Cerebellar cortex (tissue), 1 donor: ENCODE measurements at regions not wholly inside any gene's neighbourhood (a gene's known extent, or its start where the extent isn't known, plus 50 kb on each side); places are given as distances from the start of the nearest gene placed in this dataset.
"Not testable (repeated sequence)": the region's sequence is repeated elsewhere in the genome, so short reads cannot be mapped to it uniquely, and the experiment has no call there.

Experiments
- DNase-seq: peaks from one replicate; pipeline ENCODE4 v3.0.0-alpha.2; 2015; ENCODE audit warnings: low spot score

- no peak for DNase-seq
Measured at GRCh38 chr2:65913813-65914212, 481.4 kb upstream of the SPRED2 start.

DNA sequence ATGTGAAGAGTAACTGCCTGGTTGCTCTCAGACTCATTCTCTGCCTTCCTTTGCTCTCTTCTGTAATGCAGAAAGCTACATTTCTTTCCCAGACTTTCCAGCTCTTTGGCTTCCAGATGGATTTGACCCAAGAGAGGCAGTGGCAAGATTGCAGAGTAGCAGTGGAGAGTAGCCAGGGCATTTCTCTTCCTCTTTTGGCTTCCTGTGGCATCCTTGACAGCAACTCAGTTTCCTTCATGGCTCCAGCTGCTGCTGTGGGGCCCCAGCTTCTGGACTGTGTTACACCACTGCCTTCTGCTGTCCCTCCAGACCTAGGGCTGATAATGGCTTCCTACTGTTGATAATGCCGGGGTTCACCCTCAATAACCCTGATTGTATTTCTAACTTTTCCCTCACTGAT is 469.4 kb upstream of the SPRED2 start:
- DNase-seq = no peak

DNA sequence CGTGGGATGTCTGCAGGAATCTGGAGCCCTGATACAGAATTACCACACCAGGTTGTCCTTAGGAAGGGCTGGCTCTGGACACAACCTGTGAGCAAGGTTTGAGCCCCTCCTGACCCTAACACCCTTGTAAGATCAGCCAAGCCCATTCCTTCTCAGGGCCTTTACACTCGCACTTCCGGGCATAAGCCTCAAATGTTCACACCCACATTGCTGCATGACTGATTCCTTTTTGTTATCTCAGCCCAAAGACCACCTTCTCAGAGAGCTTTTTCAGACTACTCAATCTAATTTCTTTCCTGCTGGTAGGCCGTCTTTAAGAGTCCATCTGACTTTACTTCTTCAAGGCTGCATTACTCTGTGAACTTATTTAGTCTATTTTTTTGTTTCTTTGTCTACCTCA is 464.0 kb upstream of the SPRED2 start:
- no peak for DNase-seq

- DNase-seq = not testable (repeated sequence)
Measured at GRCh38 chr2:65890131-65890530, 457.7 kb upstream of the SPRED2 start.

GRCh38 chr2:65885266-65885665 is 452.9 kb upstream of the SPRED2 start:
- no peak for DNase-seq

GRCh38 chr2:65881592-65881991 is 449.2 kb upstream of the SPRED2 start:
- no peak for DNase-seq

DNA sequence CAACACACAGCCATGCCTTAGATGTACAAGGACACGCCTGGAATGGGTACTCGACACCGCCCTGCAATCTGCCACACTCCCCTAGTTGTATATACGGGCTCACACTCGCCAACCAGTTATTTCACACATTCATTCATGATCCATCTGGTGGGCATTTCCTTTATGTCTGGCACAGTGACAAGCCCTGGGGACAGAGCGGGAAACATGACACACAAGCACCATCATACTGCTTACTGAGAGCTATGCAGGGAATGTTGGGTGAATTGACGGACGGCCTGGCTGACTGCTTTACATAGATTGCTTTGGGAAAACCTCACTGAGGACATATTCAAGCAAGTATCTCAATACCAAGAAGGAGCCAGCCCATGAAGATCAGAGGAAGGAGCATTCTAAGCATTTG is 448.0 kb upstream of the SPRED2 start:
- no peak for DNase-seq

- no peak for DNase-seq
Measured at GRCh38 chr2:65878011-65878340, 445.6 kb upstream of the SPRED2 start.

GRCh38 chr2:65877331-65878010 is 445.1 kb upstream of the SPRED2 start:
- no peak for DNase-seq

GRCh38 chr2:65876114-65876513 is 443.7 kb upstream of the SPRED2 start:
- DNase-seq = no peak

- DNase-seq = no peak
Measured at GRCh38 chr2:65870826-65871225, 438.4 kb upstream of the SPRED2 start.

DNA sequence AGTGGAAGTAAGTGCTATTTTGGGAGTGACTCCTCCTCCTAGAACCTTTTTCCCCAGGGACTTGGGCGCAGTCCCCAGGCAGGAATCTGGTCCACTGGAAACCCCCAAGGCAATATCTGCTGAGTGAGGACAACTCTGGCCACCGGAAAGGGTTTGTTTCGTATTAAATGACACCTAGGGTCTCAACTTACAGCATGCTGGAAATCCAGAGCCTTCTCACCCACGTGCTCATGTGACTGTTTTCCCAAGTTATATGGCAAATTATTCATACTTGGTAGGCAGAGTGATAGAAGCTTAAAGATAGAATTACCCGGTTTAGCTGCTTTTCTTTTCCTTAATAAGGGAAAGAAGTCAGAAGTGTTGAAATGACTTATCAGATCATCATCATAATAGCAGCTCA is 436.9 kb upstream of the SPRED2 start:
- DNase-seq = no peak

- no peak for DNase-seq
Measured at GRCh38 chr2:65868177-65868576, 435.8 kb upstream of the SPRED2 start.

GRCh38 chr2:65867446-65867845 is 435.0 kb upstream of the SPRED2 start:
- DNase-seq = no peak

GRCh38 chr2:65866148-65866547 is 433.7 kb upstream of the SPRED2 start:
- no peak for DNase-seq

GRCh38 chr2:65864619-65865018 is 432.2 kb upstream of the SPRED2 start:
- no peak for DNase-seq

DNA sequence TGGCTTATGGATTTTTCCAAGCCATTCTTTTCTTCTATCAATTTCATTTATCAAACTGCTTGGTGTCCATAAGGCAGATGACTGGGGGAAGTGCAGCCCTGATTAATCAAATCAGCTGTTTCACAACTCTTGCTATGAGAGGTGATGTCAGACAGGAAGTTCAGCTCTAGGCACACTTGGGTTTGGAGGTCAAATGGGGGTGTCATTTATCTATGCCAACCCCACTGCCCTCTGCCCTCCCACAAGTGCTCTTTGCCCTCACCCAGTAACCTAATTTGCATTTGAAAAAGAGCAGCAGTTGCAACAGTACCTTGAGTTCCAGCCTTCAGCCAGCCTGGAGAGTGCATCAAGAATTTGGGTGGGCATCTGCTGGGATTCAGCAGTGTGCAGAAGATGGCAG is 431.3 kb upstream of the SPRED2 start:
- no peak for DNase-seq

GRCh38 chr2:65856928-65857327 is 424.5 kb upstream of the SPRED2 start:
- no peak for DNase-seq

GRCh38 chr2:65856423-65856822 is 424.0 kb upstream of the SPRED2 start:
- no peak for DNase-seq

DNA sequence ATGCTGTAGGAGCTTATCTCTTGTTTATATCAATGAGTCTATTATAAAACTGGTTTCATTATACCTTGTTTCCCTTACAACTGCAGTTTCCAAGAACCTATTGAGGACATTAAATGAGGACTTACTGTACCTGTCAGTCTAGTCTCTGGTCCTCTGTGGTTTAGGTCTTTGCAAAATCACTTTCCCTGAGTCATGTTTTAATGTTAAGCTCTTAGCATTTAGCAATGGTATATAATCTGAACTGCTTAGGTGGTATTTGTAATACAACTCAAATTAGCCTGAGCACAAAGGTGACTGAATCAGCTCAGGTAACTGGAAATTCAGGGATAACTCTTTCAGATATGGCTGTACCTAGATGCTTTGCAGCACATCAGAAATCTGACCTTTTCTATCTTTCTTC is 418.3 kb upstream of the SPRED2 start:
- no peak for DNase-seq

GRCh38 chr2:65846989-65847678 is 414.7 kb upstream of the SPRED2 start:
- no peak for DNase-seq

DNA sequence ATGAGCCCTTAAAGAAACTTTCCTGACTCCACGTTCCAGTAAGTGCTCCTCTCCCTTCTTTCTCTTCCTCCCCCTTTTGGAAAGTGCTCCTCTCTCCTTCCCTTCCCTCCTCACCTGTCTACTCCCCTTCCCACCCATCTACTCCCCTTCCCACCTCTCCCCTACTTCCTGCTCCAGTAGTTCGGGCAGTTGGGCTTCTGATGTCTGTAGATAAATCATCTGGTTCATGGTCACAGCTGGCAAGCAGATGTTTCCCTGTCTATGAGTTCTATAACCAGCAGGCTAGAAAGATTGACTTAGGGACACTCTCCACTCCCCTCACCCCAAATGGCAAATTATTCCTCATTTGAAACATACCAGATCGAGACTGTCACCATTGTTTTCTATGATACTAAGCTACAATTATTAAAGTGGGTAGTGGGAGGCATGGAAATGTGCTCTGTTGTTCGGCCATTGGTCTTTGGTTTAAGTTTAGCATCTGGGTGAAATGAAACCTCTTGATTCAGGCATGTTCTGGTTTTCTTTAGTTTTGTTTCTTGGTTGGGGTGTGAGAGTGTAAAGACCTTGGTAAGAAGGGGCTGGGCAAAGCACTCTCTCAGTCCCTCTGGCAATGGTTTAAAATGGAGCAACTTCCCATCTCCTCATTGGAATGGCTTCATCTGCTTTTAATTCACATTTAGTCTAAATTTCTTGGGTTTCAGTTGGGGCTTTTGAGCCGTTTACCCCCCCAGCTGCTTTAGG is 413.2 kb upstream of the SPRED2 start:
- no peak for DNase-seq

DNA sequence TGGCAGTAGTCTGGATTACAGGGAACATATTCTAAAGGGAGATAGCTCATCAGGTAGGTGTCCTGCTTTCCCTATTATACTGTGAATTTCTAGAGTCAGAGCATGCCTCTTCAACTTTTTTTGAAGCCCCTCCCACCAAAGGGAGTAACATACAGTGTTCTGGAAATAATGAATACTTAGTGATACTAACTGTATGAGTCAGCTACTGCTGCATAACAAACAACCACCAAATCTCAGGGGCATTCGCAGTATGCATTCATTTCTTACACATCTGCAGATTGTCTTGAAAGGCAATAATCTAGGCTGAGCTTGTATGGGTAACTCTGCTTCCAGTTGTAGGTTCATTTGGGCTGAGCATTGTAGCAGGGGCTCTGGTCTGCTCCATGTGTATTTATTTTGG is 409.7 kb upstream of the SPRED2 start:
- DNase-seq = no peak
